NB4 (cell line): ENCODE measurements at regions not wholly inside any gene's neighbourhood (a gene's known extent, or its start where the extent isn't known, plus 50 kb on each side); places are given as distances from the start of the nearest gene placed in this dataset.

Experiments used
- CTCF ChIP-seq: IDR thresholded peaks from one replicate; pipeline ENCODE4 v1.5.1; 2012; ENCODE audit warnings: low read depth, low read length
- MAX ChIP-seq: IDR thresholded peaks from 2 replicates; pipeline ENCODE4 v1.6.1; 2011; ENCODE audit warnings: low read depth, low read length
- MYC ChIP-seq: IDR thresholded peaks from 2 replicates; pipeline ENCODE4 v1.6.1; 2011; ENCODE audit warnings: low read depth, low read length
- POLR2A ChIP-seq: IDR thresholded peaks from 2 replicates; pipeline ENCODE4 v1.6.1; 2011; ENCODE audit warnings: mild to moderate bottlenecking; ENCODE audit not compliant: insufficient read length; ENCODE audit errors: extremely low read depth

- TF ChIP-seq CTCF (no peak), POLR2A (no peak), MYC (no peak), MAX (no peak)
These were observed 1490.5 kb downstream of the STIM2 start for GRCh38 chr4:28351102-28351501.
